Head of caudate nucleus (tissue), 42 donors: ENCODE measurements at regions not wholly inside any gene's neighbourhood (a gene's known extent, or its start where the extent isn't known, plus 50 kb on each side); places are given as distances from the start of the nearest gene placed in this dataset.

ENCODE experiments used
- DNase-seq, 42 donors: peaks; one replicate each; pipeline versions ENCODE4 v3.0.0 to v3.0.0-alpha.2; 2020 to 2021; ENCODE audit warnings: mixed read lengths in 7 of 42
- intact Hi-C: fragments of 100-400 bp; cut with DNase I; formaldehyde crosslinking; loops from one replicate; pipeline ENCODE4 v1.15.0; 2022

- intact Hi-C loops = no loop called here
- no peak for DNase-seq
Measured at GRCh38 chr20:50400705-50401586, 109.2 kb upstream of the PTPN1 start.

GRCh38 chr20:50401587-50402418 lies 108.4 kb upstream of the PTPN1 start:
- DNase-seq = no peak
- intact Hi-C loops = no loop called here

DNA sequence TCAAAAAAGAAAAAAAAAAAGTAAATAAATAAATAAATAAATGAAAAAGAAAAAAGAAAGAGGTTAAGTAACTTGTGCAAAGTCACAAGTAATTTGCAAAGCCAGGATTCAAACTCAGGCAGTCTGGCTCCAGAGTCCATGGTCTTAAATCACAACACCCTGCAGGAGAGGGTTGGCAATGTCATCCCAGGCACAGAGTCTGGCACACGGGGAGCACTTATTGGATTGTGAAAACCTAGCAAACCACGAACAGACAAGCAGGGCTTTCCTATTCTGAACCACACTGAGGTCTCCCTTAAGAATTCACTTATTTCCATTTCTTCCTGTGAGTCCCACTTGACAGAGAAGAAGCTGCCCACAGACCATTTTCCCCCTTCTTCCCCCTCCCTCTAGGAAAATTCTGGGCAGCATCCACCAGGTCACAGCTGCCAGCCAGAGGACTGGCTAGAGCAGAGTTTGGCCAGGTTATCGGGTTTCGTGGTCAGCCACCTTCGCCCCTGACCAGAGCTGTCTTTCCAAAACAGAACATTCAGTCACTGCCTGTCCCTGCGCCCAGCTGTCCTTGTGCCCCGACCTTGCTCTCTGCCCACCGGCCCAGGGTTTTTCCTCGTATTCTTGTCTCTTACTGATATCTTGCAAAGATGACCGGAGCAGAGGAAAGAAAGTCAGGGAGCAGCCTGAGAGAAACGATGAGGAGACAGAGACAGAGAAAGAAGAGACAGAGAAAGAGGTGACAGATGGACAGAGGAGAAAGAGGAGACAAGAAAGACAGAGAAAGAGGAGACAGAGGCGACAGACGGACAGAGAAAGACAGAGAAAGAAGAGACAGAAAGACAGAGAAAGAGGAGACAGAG lies 106.4 kb upstream of the PTPN1 start:
- intact Hi-C loops = no loop called here
- DNase-seq = no peak

DNA sequence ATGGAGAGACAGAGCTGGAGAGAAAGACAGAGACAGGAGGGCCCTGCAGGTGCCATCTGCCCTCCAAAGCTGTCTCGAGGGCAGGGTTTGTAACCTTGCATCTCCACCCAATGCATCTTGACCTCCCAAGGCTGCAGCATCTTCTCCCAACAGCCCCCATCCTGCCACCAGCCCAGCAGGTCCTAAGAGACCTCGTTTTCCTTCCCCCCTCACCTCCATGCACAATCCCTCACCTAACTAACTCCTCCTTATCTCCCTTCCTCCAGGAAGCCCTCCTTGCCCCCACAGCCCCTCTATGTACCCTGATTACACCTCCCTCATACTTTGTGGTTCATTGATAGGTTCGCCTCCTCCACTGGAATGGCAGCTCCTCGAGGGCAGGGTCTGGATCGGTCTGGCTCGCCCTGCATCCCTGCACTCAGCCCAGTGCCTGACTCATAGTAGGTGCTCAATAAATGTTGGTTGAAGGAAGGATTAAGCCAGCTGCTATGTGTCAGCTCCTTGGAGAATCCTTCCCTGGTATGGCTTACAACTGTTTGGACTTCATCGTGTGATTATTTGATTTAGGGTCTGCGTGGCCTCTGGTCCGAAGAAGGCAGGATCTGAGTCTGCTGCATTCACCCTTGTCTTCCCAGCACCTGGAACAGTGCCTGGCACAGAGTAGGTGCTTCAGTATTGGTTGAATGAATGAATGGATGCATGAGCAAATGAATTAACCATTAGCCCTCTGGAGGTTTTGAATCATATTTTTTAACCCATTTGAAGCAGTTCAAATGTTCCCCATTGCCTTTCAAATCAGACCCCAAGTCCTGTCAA lies 105.6 kb upstream of the PTPN1 start:
- intact Hi-C loops = no loop called here
- DNase-seq = no peak

DNA sequence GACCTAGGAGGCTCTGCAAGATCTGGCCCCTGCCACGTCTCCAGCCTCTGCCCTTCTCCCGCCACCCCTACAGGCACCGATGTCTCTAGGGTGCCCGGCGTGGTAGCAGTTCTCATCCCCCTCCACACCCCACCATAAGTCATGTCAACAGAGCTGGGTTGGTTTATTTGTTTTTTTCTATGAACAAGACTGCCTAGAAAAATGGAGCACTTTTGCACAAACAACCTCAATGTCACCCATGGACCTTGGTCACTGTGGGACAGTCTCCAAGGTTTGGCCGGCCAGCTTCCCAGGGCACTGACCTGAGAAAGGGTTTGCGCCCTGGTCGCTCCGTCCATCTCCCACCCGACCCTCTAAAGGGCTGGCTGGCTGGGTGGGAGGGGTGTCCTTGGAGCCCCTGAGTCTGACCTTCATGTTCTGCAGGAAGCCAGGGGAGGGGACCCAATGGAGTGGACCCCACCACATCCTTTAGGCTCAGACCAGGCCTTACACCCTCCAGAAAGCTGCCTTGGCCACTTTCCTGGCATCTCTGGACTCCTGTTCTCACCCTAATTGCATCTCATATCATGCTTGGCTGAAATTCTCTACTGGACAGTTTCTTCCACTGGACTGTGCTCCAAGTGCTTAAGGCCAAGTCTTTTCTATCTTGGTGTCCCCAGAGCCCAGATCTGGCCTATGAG lies 104.8 kb upstream of the PTPN1 start:
- DNase-seq = no peak
- intact Hi-C loops = no loop called here

DNA sequence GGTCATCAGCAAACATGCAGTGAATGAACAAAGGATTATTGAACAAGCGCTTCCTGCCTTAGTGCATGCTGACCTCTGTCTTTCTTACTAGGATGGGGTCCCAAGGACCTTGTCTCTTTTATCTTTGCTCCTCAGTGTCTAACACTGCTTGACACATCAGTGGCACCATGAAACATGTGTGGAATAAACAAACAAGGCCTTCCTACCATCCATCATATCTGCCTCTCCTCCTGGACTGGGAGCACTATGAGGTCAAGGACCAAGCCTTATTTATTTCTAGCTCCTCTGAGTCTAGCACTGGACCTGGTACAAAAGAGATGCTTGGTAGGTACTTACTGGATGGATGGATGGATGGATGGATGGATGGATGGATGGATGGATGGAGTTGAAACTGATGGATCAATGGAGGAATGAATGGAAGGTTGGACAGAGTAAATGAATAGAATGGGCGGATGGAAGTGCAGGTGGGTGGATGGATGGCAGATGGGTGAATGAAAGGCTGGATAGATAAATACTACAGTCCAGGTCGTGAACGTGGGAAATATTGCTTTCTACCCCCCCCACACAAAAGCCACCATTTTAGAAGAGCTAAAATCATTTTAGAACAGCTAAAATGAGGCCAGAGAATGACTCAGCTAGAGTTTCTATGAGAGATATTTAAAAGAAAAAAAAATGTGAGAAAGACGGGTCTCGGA lies 104.1 kb upstream of the PTPN1 start:
- intact Hi-C loops = no loop called here
- DNase-seq = no peak

- no peak for DNase-seq
- intact Hi-C loops = no loop called here
Measured at GRCh38 chr20:50406610-50407136, 103.5 kb upstream of the PTPN1 start.

DNA sequence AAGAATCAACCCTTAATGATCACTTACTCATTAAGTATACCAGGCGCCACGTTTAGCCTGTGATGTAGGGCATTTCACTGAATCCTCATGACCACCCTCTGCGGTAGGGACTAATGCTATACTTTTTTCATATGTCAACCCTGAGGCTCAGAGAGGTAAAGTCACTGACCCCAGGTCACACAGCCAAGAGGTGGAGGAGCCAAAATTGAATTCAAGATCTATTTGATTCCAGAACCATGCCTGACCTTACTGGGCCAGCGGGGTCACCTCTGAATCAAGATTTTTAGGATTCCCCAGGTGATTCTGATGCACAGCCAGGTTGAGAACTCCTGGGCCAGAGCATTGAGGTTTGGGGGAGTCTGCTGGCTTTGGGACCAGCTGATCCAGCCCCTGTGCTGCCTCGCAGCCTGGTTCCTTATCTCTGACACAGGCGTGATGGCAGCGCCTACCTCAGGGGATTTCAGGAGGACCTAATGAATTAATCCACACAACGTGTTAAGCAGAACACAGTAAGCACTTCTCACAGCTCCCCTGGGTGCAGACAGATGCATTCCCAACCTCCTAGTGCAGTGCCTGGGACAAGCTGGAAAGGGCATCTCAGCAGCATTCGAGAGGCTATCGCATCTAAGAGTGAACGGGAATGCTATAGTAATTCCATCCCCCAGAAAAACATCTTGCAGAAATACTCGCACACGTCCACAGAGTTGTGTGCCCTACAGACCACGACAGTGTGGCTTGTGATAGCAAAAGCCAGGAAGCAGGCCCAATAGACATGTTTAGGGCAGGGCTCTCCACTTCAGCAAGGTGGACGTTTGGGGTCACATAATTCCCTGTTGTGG lies 101.4 kb upstream of the PTPN1 start:
- intact Hi-C loops = no loop called here
- DNase-seq = no peak

GRCh38 chr20:50409495-50409894 lies 100.7 kb upstream of the PTPN1 start:
- no peak for DNase-seq
- intact Hi-C loops = no loop called here

DNA sequence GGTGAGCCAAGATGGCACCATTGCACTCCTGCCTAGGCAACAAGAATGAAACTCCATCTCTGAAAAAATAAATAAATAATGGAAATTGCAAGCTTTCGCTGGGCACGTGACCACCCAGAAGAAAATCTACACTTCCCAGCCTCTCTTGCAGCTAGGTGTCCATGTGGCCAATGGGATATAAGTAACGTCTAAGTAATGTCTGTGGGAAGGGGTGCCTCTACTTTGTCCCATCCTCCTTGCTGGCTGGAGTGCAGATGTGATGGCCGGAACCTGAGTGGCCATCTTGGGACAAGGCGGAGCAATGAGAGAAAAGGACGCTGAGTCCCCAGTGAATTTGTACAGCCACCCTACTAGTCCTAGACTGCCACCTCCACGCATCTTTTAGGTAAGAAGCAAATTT lies 99.8 kb upstream of the PTPN1 start:
- no peak for DNase-seq
- intact Hi-C loops = no loop called here

DNA sequence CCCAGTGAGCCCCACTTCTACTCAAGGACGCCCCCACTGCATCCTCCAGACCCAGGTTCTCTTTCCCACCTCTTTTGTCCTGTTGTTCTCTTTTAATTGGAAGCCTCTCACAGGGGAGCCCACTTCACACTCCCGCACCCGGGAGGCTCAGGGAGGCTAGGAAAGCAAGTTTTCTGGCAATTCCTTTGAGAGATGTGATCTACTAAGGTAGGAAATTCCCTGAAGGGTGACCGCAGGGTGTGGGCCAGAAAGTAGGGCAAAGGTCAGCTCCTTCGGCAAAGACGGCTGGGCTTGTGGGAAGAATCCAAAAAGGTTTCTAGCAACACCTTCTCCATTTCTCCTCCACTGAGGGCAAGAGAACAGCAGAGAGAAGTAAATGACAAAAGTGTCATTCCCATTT lies 98.1 kb upstream of the PTPN1 start:
- intact Hi-C loops = no loop called here

DNA sequence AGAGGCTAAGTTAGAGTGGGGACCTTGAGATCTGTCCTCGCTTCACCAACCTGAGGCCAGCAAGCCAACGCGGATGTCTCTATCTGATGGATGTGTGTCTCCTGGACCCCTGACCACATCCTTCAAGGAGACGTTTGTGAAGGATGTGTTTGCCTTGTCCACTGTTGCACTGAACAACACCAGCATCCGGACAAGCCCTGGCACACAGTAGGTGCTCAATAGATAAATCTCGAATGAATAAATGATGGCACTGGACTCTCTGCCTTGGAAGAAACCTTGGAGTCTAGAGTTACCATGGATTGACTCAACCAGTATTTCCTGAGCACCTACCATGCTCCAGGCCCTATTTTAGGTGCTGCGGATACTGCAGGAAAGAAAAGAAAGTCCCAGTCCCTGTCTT lies 97.7 kb upstream of the PTPN1 start:
- DNase-seq = no peak
- intact Hi-C loops = no loop called here

More for the DNA sequence above, 98.1 kb upstream of the PTPN1 start:
- no peak for DNase-seq

- DNase-seq = no peak
- intact Hi-C loops = no loop called here
Measured at GRCh38 chr20:50413088-50413500, 97.1 kb upstream of the PTPN1 start.

DNA sequence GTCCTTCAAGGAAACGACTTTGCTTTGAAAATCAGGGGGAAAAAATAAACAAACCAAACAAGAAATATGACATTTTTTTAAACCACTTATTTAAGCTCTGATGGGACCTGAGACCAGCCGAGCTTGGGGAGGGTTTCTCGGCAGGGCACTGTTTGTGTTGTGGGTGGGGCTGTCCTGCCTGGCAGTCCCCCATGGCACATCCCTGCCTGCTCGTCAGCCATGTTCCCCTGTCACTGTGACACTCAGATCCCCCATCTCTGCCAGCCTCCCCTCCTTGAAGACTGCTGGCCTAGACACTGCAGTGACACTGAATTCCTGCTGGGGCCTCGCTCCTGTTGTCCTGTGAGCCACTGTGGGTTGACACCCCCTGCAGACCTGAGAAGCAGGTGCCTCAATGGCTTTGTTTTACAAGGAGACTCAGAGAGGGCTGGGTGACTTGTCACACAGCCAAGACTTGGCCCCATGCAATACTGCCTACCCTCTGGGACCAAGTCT lies 95.1 kb upstream of the PTPN1 start:
- intact Hi-C loops = no loop called here

DNA sequence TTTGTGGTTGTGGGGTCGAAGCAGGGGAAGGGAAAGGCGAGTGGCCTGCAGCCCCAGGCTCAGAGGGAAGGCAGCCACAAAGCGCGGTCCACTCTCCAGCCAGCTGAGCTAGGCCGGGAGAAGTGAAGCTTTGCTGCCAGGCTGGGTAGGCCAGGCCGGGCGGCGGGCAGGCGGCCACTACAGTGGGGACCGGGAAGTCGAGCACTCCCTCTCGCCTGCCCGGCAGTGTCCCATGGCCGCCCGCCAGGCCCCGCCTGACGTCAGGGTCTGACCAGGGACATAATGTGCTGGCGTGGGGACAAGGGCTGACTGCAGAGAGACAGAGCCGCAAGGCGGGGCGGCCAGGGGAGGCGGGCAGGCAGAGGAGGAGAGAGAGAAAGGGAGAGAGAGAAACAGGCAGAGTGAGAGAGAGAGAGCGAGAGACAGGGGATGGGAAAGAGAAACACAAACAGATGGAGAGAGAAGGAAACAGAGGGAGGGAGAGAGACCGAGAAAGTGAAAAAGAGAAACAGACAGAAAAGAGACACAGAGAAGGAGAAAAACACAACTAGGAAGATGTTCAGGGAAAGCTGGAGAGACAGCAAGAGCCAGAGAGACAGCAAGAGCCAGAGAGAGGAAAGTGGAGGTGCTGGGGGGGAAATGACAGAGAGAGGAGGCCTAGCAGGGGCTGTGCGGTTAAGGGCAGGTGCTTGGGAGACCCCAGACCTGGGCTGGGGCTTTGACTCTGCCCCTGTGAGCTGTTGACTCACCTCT lies 94.5 kb upstream of the PTPN1 start:
- DNase-seq = peak; percentile 92 to 100 (median 97)
- intact Hi-C loops = no loop called here

More for the DNA sequence above, 95.1 kb upstream of the PTPN1 start:
- peak in 3 of 42 donors; percentile 24 to 37 (median 37) for DNase-seq
